Adipocyte (in vitro differentiated cells): ENCODE measurements at regions not wholly inside any gene's neighbourhood (a gene's known extent, or its start where the extent isn't known, plus 50 kb on each side); places are given as distances from the start of the nearest gene placed in this dataset.
A peak's percentile ranks its signal among the peaks of the same experiment; 100 is the strongest.

Experiments
- DNase-seq: peaks from one replicate; pipeline ENCODE4 v3.0.0-alpha.2; 2015; ENCODE audit warnings: low read depth
- H3K27me3 ChIP-seq: replicated peaks from 2 replicates; pipeline ENCODE4 v1.7.0; 2013; ENCODE audit warnings: mild to moderate bottlenecking, low read length, moderate library complexity; ENCODE audit not compliant: control insufficient read depth, insufficient read depth
- H3K36me3 ChIP-seq: 2 replicates; pipeline ENCODE4 v1.7.0; 2013; ENCODE audit warnings: low read length, mild to moderate bottlenecking, moderate library complexity; ENCODE audit not compliant: control insufficient read depth, insufficient read depth, severe bottlenecking
- H3K4me1 ChIP-seq: 2 replicates; pipeline ENCODE4 v1.7.0; 2013; ENCODE audit warnings: mild to moderate bottlenecking, low read length, moderate library complexity; ENCODE audit not compliant: control insufficient read depth, insufficient read depth
- H3K4me3 ChIP-seq: 2 replicates; pipeline ENCODE4 v1.7.0; 2013; ENCODE audit warnings: mild to moderate bottlenecking, low read length, moderate library complexity
- H3K9ac ChIP-seq: 2 replicates; pipeline ENCODE4 v1.7.0; 2013; ENCODE audit warnings: mild to moderate bottlenecking, low read length, moderate library complexity
- H3K9me3 ChIP-seq: 2 replicates; pipeline ENCODE4 v1.7.0; 2013; ENCODE audit warnings: mild to moderate bottlenecking, low read length, moderate library complexity; ENCODE audit not compliant: control insufficient read depth

GRCh38 chr21:36557316-36557715 lies 77.4 kb upstream of the CLDN14 start:
- Histone ChIP-seq H3K9me3 (no peaks in the 10 kb centered on the region), H3K9ac (no peak overlapping the region), H3K4me3 (no peak overlapping the region), H3K36me3 (no peaks in the 10 kb centered on the region), H3K27me3 (peaks cover 38% of the 10 kb centered on the region), H3K4me1 (peaks cover under 1% of the 10 kb centered on the region)
- no peak for DNase-seq

- peaks cover 62% of the 10 kb centered on the region for H3K27me3 ChIP-seq
- no peaks in the 10 kb centered on the region for H3K36me3 ChIP-seq
- no peak overlapping the region for H3K4me3 ChIP-seq
- no peak for DNase-seq
- H3K9me3 ChIP-seq = peaks cover 12% of the 10 kb centered on the region
- no peak overlapping the region for H3K9ac ChIP-seq
- no peaks in the 10 kb centered on the region for H3K4me1 ChIP-seq
These were observed 81.1 kb upstream of the CLDN14 start for GRCh38 chr21:36560933-36561575.

- Histone ChIP-seq H3K4me3 (no peak overlapping the region), H3K9ac (no peak overlapping the region), H3K27me3 (peaks cover 67% of the 10 kb centered on the region), H3K9me3 (peaks cover 12% of the 10 kb centered on the region), H3K36me3 (no peaks in the 10 kb centered on the region), H3K4me1 (peaks cover 9% of the 10 kb centered on the region)
- no peak for DNase-seq
These were observed 83.5 kb upstream of the CLDN14 start for GRCh38 chr21:36563341-36563926.

- Histone ChIP-seq H3K27me3 (peaks cover 76% of the 10 kb centered on the region), H3K4me1 (peaks cover 9% of the 10 kb centered on the region)
These were observed 84.7 kb upstream of the CLDN14 start for GRCh38 chr21:36564647-36565046.

GRCh38 chr21:36565540-36565939 lies 85.6 kb upstream of the CLDN14 start:
- DNase-seq = no peak
- no peak overlapping the region for H3K4me3 ChIP-seq
- peaks cover 12% of the 10 kb centered on the region for H3K9me3 ChIP-seq
- H3K9ac ChIP-seq = no peak overlapping the region
- peaks cover 9% of the 10 kb centered on the region for H3K4me1 ChIP-seq
- peaks cover 85% of the 10 kb centered on the region for H3K27me3 ChIP-seq
- H3K36me3 ChIP-seq = no peaks in the 10 kb centered on the region

More at GRCh38 chr21:36564647-36565046, 84.7 kb upstream of the CLDN14 start:
- Histone ChIP-seq H3K9ac (no peak overlapping the region), H3K9me3 (peaks cover 12% of the 10 kb centered on the region), H3K4me3 (no peak overlapping the region), H3K36me3 (no peaks in the 10 kb centered on the region)
- DNase-seq = no peak

GRCh38 chr21:36566644-36567043 lies 86.7 kb upstream of the CLDN14 start:
- H3K9ac ChIP-seq = no peak overlapping the region
- peaks cover 9% of the 10 kb centered on the region for H3K4me1 ChIP-seq
- no peak for DNase-seq
- H3K4me3 ChIP-seq = peak overlapping the region; percentile 35
- peaks cover 86% of the 10 kb centered on the region for H3K27me3 ChIP-seq
- no peaks in the 10 kb centered on the region for H3K36me3 ChIP-seq
- peaks cover 12% of the 10 kb centered on the region for H3K9me3 ChIP-seq

GRCh38 chr21:36567216-36567885 lies 87.4 kb upstream of the CLDN14 start:
- peaks cover 86% of the 10 kb centered on the region for H3K27me3 ChIP-seq
- no peaks in the 10 kb centered on the region for H3K36me3 ChIP-seq
- DNase-seq = no peak
- peak overlapping the region; percentile 35 for H3K4me3 ChIP-seq
- peaks cover 12% of the 10 kb centered on the region for H3K9me3 ChIP-seq
- peaks cover 9% of the 10 kb centered on the region for H3K4me1 ChIP-seq
- no peak overlapping the region for H3K9ac ChIP-seq

GRCh38 chr21:36569511-36569910 lies 89.6 kb upstream of the CLDN14 start:
- peaks cover 9% of the 10 kb centered on the region for H3K4me1 ChIP-seq
- no peak for DNase-seq
- no peak overlapping the region for H3K4me3 ChIP-seq
- peaks cover 77% of the 10 kb centered on the region for H3K27me3 ChIP-seq
- peaks cover 12% of the 10 kb centered on the region for H3K9me3 ChIP-seq
- H3K36me3 ChIP-seq = no peaks in the 10 kb centered on the region
- no peak overlapping the region for H3K9ac ChIP-seq

GRCh38 chr21:36571556-36571955 lies 91.6 kb upstream of the CLDN14 start:
- H3K9me3 ChIP-seq = no peaks in the 10 kb centered on the region
- no peak for DNase-seq
- H3K9ac ChIP-seq = no peak overlapping the region
- H3K4me1 ChIP-seq = peaks cover 9% of the 10 kb centered on the region
- no peak overlapping the region for H3K4me3 ChIP-seq
- peaks cover 73% of the 10 kb centered on the region for H3K27me3 ChIP-seq
- no peaks in the 10 kb centered on the region for H3K36me3 ChIP-seq

GRCh38 chr21:36572039-36572438 lies 92.1 kb upstream of the CLDN14 start:
- no peak overlapping the region for H3K4me3 ChIP-seq
- H3K4me1 ChIP-seq = peaks cover 5% of the 10 kb centered on the region
- peaks cover 68% of the 10 kb centered on the region for H3K27me3 ChIP-seq
- no peaks in the 10 kb centered on the region for H3K9me3 ChIP-seq
- H3K9ac ChIP-seq = no peak overlapping the region
- no peaks in the 10 kb centered on the region for H3K36me3 ChIP-seq
- DNase-seq = no peak

GRCh38 chr21:36575306-36575705 lies 95.4 kb upstream of the CLDN14 start:
- H3K36me3 ChIP-seq = no peaks in the 10 kb centered on the region
- peaks cover 62% of the 10 kb centered on the region for H3K27me3 ChIP-seq
- no peak overlapping the region for H3K9ac ChIP-seq
- H3K4me1 ChIP-seq = no peaks in the 10 kb centered on the region
- H3K4me3 ChIP-seq = no peak overlapping the region
- DNase-seq = no peak
- peaks cover 8% of the 10 kb centered on the region for H3K9me3 ChIP-seq
